Right cardiac atrium (tissue), 5 donors: ENCODE measurements at regions not wholly inside any gene's neighbourhood (a gene's known extent, or its start where the extent isn't known, plus 50 kb on each side); places are given as distances from the start of the nearest gene placed in this dataset.

Experiments used
- ATAC-seq, 2 donors: fragments of 200-7000 bp; cut with Tn5 transposase; one replicate each; pipeline versions ENCODE4 v1.8.0 to v1.9.1; 2020; ENCODE audit warnings: moderate library complexity in 2 of 2, mild to moderate bottlenecking in 1 of 2
- DNase-seq, 3 donors: peaks; one replicate each; pipeline ENCODE4 v3.0.0-alpha.2; 2020
- H3K27ac ChIP-seq: one replicate; pipeline ENCODE4 v1.5.1; 2013; ENCODE audit warnings: mild to moderate bottlenecking, low read length, control low read depth, moderate library complexity
- H3K27me3 ChIP-seq: one replicate; pipeline ENCODE4 v1.6.1; 2013; ENCODE audit not compliant: control insufficient read depth, insufficient read depth
- H3K4me1 ChIP-seq: one replicate; pipeline ENCODE4 v1.6.1; 2013; ENCODE audit warnings: low read length; ENCODE audit not compliant: control insufficient read depth, insufficient read depth
- H3K4me3 ChIP-seq: one replicate; pipeline ENCODE4 v1.5.1; 2013; ENCODE audit warnings: low read length, control low read depth
- H3K9me3 ChIP-seq: one replicate; pipeline ENCODE4 v1.6.1; 2013; ENCODE audit warnings: low read length; ENCODE audit not compliant: control insufficient read depth
- WGBS: extraction: QIAGEN DNeasy Blood & Tissue Kit; methylation state at CpG from one replicate; pipeline ENCODE4 v1.1.7; 2013; 5-methylcytosine and 5-hydroxymethylcytosine counted together
- intact Hi-C, 4 donors: fragments of 100-400 bp; cut with DNase I; formaldehyde crosslinking; loops; one replicate each; pipeline versions ENCODE4 v1.11.0 to v1.14.0; 2022 to 2023
- donor health status: healthy with polysubstance abuse.
- donor health status: DM: no; HTN: yes; CAD: no.
- donor health status: DM: no; HTN: no; CAD: no.
- donor health status: DM: no; HTN: yes; CAD: no; lungs with severe emphysema.
- donor health status: DM: yes; HTN: yes; CAD: no.

DNA sequence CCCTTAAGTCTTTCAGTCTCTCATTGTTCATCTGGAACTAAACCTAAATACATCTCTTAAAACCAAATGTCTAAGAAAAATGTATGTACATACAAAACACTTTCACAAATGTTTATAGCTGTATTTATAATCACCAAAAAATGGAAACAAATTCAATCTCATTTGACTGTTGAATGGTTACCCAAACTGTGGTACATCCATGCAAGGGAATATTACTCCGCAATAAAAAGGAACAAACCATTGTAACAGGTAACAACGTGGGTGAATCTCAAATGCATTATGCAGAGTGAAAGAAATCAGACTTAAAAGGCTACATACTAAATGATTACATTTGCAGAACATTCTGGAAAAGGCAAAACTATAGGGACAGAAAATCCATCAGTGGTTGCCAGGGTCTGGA lies 425.2 kb downstream of the COG6 start:
- Histone ChIP-seq H3K4me3 (no peak overlapping the region), H3K9me3 (no peaks in the 10 kb centered on the region), H3K4me1 (peaks cover 2% of the 10 kb centered on the region), H3K27me3 (no peaks in the 10 kb centered on the region), H3K27ac (no peak overlapping the region)
- intact Hi-C loops: no loop called here
- WGBS: 95% methylated on average over 2 of the region's 2 CpGs
- DNase-seq (no peak), ATAC-seq (no peak)

DNA sequence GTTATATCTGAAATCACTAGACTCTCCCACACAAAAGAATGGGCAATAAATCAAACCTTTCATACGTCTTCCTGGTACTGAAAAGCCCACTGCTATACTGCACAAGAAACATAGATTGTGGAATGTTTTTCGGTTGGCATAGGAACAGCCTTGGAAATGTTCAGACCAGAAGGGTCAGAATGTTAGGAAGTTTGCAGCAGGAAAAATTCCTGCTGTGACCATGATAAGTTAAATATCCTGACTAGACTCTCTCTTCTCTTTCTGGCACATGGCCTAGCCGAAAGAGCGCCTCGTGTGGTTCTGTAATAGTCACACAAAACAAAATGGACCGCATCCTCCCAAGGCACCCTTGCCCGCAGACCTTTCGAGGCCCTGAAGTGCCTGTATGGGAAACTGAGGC lies 427.2 kb downstream of the COG6 start:
- Histone ChIP-seq H3K4me1 (peaks cover 2% of the 10 kb centered on the region), H3K27ac (no peak overlapping the region), H3K27me3 (no peaks in the 10 kb centered on the region), H3K9me3 (no peaks in the 10 kb centered on the region), H3K4me3 (no peak overlapping the region)
- peak in 2 of 3 donors; percentile 39 to 68 for DNase-seq
- WGBS: 63% methylated on average over 8 of the region's 8 CpGs
- peak; percentile 87 to 91 for ATAC-seq
- intact Hi-C loops: no loop called here

DNA sequence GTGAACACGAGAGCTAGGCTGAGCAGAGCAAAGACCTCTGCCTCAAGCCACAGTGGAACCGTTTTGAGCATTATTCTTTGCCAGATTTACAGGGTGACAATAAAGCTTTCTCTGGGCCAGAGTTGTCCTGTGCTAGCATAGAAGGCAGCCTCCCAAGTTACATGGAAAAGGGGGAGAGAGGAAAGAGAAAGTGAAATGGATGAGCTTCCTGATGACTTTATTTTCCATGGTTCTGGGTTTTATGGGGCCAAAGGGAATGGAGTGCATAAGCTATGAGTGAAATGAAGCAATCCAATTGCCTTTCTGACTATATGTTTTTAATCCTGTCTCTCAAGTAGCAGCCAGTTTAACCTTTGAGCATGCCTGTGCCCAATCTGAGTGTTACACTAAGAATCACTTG lies 428.4 kb downstream of the COG6 start:
- DNase-seq: no peak
- Histone ChIP-seq H3K9me3 (no peaks in the 10 kb centered on the region), H3K4me1 (peaks cover 2% of the 10 kb centered on the region), H3K27me3 (no peaks in the 10 kb centered on the region), H3K4me3 (no peak overlapping the region), H3K27ac (no peak overlapping the region)
- 87% methylated on average over 2 of the region's 2 CpGs for WGBS
- no peak for ATAC-seq
- intact Hi-C loops: no loop called here

DNA sequence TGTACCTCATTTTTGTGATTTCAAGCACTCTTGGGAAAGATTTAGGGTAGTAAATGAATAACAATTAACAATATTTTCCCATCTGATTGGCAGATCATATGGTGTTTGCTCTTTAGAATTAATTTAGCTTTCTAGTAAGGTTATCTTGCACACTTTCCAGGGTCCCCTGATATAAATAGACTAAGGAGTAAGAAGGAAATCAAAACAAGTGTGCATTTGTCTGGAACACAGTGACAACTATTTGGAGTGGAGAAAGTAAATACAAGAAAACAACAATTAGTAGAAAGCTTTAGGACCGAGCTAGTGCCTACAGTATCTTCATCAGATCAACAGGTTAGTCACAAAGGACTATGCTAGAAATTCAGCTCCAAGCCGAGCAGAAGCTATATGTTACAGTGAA lies 429.5 kb downstream of the COG6 start:
- Histone ChIP-seq H3K27ac (no peak overlapping the region), H3K4me1 (peaks cover 2% of the 10 kb centered on the region), H3K27me3 (no peaks in the 10 kb centered on the region), H3K4me3 (no peak overlapping the region), H3K9me3 (no peaks in the 10 kb centered on the region)
- intact Hi-C loops: no loop called here
- ATAC-seq: no peak
- 82% methylated on average over 2 of the region's 2 CpGs for WGBS
- no peak for DNase-seq

DNA sequence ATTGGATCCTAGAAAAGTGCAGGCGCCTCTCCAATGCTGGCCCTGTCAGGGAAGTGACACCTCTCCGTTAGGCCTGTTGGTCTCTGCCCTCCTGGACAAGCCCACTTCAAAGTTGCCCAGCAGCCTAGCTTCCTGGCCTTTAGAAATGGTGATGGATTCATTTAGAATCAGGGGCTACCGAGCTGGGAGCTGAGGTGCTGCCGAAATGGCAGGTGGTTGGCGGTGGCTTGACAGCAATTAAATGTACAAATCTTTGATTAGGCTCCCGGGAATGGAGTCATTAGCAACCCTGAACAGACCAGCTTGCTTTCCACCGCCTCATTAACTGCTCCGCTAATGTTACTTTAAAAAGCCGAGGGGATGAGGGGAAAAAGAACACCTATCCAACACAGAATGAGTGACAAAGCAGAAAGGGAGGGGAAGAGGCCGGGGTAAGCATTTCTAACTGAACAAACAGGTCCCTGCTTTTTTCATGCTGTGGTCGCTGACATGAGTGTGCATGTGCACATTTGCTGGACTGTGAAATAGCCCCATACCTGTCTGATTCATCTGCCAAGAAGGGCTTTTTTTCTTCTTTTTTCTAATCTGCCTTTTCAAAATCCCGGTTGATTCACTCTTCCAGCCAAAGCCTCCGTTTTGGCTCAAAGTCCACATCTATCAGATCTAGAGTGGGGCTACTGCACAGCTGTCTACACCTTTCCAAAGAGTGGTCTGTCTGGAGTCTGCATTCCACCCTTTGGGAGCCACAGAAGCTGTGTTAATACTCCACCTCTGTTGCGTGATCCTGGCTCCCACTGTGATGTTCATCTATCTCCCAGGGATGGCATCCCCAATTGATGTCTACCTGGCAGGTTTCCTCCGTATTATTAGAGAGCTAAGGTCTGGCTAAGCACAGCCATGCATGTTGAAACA lies 431.9 kb downstream of the COG6 start:
- no peaks in the 10 kb centered on the region for H3K9me3 ChIP-seq
- no peak overlapping the region for H3K27ac ChIP-seq
- DNase-seq (no peak), ATAC-seq (no peak)
- intact Hi-C loops: no loop called here
- peaks cover 2% of the 10 kb centered on the region for H3K4me1 ChIP-seq
- no peaks in the 10 kb centered on the region for H3K27me3 ChIP-seq
- 78% methylated on average over 15 of the region's 15 CpGs for WGBS
- H3K4me3 ChIP-seq: no peak overlapping the region

DNA sequence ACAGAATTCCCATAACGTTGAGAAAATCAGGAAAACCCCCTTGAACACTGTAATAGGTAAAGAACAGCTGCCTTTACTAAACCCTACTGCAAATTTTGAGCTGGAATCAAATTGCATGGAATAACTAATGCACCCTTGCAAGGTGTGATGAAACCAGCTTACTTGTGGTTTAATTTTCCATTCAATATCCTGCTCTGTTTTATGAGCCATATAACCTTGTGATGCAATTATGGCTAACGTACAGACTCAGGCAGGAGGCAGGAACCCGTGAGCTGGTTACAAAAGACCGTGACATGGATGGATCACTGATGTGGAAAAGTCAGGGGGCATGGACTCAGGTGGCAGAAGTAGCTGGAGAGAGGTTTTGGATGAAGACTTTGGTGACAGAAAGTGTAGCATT lies 438.6 kb downstream of the COG6 start:
- DNase-seq: no peak
- 91% methylated on average over 4 of the region's 4 CpGs for WGBS
- intact Hi-C loops: no loop called here

DNA sequence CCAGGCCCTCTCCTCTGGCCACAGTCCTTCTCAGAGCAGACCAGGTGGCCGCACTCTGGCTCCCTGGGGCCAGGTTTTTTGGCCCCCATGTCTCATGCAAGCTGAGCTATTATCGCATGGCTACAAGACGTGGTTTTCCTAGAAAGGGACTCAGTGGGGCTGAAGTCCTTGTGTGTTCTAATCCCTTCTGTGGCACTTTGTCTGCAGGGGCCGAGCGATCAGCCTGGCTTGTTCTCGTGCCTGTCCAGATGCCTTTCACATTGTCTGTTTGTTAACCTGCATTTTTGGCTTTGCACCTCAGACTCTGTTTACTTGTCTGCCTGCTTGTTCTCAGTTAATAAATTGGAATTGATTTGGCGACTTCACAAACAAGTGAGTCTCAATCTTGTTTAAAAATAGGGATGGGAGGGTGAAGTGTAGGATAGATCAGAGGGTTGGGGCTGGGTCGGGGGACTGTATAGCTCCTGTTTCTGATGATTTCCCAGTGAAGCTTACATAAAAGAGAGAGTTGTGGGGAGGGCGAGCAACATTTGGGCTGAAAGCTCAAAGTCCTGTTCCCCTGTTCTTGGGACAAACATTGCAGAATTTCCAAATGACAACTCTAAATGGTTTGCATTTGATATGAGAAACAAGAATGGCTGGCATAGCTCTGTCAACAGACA lies 440.4 kb downstream of the COG6 start:
- Histone ChIP-seq H3K27ac (no peak overlapping the region), H3K4me1 (no peaks in the 10 kb centered on the region), H3K4me3 (no peak overlapping the region), H3K27me3 (no peaks in the 10 kb centered on the region), H3K9me3 (no peaks in the 10 kb centered on the region)
- intact Hi-C loops: no loop called here
- ATAC-seq: no peak
- 97% methylated on average over 9 of the region's 9 CpGs for WGBS
- no peak for DNase-seq

More for the DNA sequence above, 438.6 kb downstream of the COG6 start:
- no peak for ATAC-seq
- Histone ChIP-seq H3K9me3 (no peaks in the 10 kb centered on the region), H3K4me3 (no peak overlapping the region), H3K27me3 (no peaks in the 10 kb centered on the region), H3K4me1 (no peaks in the 10 kb centered on the region), H3K27ac (no peak overlapping the region)

DNA sequence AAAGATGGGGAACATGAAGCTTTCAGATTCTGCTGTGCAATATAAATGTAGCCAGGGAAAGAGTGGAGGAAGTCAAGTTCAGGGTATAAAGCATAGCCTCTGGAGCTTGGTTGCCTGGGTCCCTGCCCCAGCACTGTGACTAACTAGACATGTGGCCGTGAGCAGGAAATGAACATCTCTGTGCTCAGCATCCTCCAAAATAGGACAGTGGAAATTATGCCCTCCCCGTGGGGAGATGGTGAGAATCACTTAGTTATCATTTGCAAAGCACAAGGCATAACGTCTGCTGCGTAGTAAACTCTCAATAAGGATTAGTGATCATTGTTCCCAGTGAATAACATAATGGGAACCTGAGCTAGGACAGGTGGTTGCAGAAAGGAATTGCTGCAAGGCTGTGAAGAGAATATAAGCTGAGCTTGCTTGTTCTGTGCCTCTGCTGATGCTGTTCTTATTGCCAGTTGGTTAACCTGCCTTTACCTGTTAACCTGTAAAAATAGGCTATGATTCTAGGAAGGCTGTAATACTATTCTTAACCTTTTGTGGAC lies 441.0 kb downstream of the COG6 start:
- no peaks in the 10 kb centered on the region for H3K9me3 ChIP-seq

DNA sequence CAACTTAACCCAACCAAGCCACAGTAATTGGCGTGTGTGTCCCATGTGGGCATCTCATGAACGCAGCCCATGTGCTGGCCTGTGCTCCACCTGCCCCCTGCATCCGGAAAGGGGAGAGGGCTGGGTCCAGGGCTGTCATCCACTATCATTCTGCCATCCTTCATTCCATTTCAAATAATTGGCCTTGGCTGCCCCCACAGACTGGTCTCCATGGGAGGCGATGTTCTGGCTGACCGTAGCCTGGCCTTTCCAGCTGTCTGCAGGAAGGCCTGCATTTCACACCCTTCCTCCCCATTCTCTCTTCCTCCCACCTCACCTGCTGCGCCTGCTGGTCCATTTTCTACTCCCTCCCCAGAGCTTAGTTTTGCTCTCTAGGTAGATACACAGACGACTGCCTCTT lies 442.8 kb downstream of the COG6 start:
- Histone ChIP-seq H3K4me1 (no peaks in the 10 kb centered on the region), H3K9me3 (no peaks in the 10 kb centered on the region), H3K4me3 (no peak overlapping the region), H3K27me3 (no peaks in the 10 kb centered on the region), H3K27ac (no peak overlapping the region)
- ATAC-seq (no peak), DNase-seq (no peak)
- intact Hi-C loops: no loop called here
- WGBS: 92% methylated on average over 7 of the region's 7 CpGs

More for the DNA sequence above, 441.0 kb downstream of the COG6 start:
- WGBS: 72% methylated on average over 4 of the region's 4 CpGs
- H3K27me3 ChIP-seq: no peaks in the 10 kb centered on the region
- no peaks in the 10 kb centered on the region for H3K4me1 ChIP-seq
- DNase-seq (no peak), ATAC-seq (no peak)
- no peak overlapping the region for H3K4me3 ChIP-seq
- H3K27ac ChIP-seq: no peak overlapping the region
- intact Hi-C loops: no loop called here

DNA sequence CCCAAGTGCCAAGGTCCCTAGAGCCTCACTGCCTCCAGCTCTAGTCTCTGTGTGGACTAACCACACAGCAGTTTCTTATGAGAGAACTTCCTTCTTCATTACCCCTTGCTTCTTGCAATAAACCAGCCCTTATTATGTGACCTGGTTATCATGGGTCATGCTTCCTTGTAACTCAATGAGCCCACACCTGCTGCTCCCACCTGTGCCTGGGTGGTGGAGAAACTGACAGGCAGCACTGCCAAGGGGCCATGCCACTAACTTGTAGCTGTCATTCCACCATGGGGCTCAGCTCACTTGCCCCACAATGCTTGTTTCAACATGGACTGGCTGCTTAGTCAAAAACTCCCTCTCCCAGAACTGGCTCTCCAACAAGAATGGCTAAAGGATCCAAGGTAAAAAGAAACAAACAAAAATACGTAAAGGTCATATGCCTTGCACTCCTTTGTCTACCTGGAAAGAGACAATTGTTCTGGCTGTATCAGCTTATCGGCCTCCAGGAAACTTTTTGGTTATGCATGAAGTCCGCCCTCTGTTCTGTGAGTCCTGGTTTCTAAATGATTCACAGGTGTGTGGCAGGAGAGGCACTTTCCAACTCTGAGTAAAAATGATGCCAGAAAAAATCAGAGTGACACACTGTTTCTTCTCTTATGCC lies 446.4 kb downstream of the COG6 start:
- 94% methylated on average over 3 of the region's 3 CpGs for WGBS
- H3K27ac ChIP-seq: no peak overlapping the region

DNA sequence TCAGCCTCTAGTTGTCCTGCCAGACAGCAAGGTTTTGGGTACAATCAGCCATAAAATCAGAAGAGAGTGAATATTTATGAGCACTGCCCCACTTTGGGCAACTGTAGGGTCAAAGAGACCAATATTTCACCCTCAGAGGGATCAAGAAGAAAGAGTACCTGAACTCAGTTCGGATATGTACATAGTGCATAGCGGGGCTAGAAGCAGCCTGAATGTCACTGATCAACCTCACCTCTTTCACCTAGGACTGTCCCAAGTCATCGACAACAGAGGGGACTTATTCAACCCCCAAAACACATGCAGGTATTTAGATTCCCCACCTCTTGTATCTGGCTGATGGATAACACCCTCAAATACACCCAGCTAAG lies 446.9 kb downstream of the COG6 start:
- 97% methylated on average over 3 of the region's 3 CpGs for WGBS
- Histone ChIP-seq H3K4me3 (no peak overlapping the region), H3K9me3 (no peaks in the 10 kb centered on the region), H3K27me3 (no peaks in the 10 kb centered on the region), H3K4me1 (no peaks in the 10 kb centered on the region), H3K27ac (no peak overlapping the region)
- intact Hi-C loops: no loop called here
- DNase-seq (no peak), ATAC-seq (no peak)

More for the DNA sequence above, 446.4 kb downstream of the COG6 start:
- Histone ChIP-seq H3K4me3 (no peak overlapping the region), H3K9me3 (no peaks in the 10 kb centered on the region), H3K4me1 (no peaks in the 10 kb centered on the region), H3K27me3 (no peaks in the 10 kb centered on the region)
- DNase-seq (no peak), ATAC-seq (no peak)
- intact Hi-C loops: no loop called here
